ENCODE measurements at regions not wholly inside any gene's neighbourhood (a gene's known extent, or its start where the extent isn't known, plus 50 kb on each side); places are given as distances from the start of the nearest gene placed in this dataset.

DNA sequence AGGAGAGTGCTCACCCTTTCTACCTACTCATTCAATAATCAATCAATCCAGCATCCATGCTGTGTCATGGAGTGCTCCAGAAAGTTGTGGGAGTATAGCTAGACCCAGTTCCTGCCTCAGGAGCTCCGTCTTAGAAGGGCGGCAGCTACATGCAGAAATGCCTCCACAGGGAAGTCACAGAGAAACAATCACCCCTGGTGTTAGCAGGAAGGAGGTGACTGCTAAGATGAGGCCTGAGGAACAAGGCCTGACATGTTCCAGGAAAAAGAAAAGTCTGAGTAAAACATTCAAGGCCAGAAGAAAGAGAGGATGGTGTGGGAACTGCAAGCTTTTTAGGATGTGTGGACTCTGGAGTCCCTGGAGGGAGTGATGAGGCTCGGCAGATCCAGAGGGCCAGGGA lies 142.5 kb upstream of the MAGI3 start:
- TF ChIP-seq CTCF (conservative IDR thresholded peaks at IDR 0.05; ENCODE audit: low read depth, low read length) (no peak), EZH2 (IDR thresholded peaks at IDR 0.05; ENCODE audit: low read length, unreplicated experiment) (no peak)

Measured in PC-3 (cell line).